ENCODE measurements at regions not wholly inside any gene's neighbourhood (a gene's known extent, or its start where the extent isn't known, plus 50 kb on each side); places are given as distances from the start of the nearest gene placed in this dataset.

- H3K27me3 ChIP-seq (ENCODE audit: control insufficient read depth, insufficient read depth, low read length) = no peaks in the 10 kb centered on the region
- DNase-seq (ENCODE audit: low read depth) = no peak
- TF ChIP-seq CTCF (IDR thresholded peaks at IDR 0.05; ENCODE audit: insufficient read depth, low read length, poor library complexity, severe bottlenecking) = no peak
- no peak overlapping the region for H3K4me3 ChIP-seq (ENCODE audit: low read depth, low read length)
- H3K36me3 ChIP-seq (ENCODE audit: control insufficient read depth, insufficient read depth, low read length) = no peaks in the 10 kb centered on the region
Observed at GRCh38 chr7:89773611-89774010, 380.7 kb upstream of the STEAP1 start.

GRCh38 chr7:89775459-89775858 lies 378.8 kb upstream of the STEAP1 start:
- no peak for DNase-seq (ENCODE audit: low read depth)
- no peaks in the 10 kb centered on the region for H3K27me3 ChIP-seq (ENCODE audit: control insufficient read depth, insufficient read depth, low read length)
- no peaks in the 10 kb centered on the region for H3K36me3 ChIP-seq (ENCODE audit: control insufficient read depth, insufficient read depth, low read length)
- H3K4me3 ChIP-seq (ENCODE audit: low read depth, low read length) = no peak overlapping the region
- TF ChIP-seq CTCF (IDR thresholded peaks at IDR 0.05; ENCODE audit: insufficient read depth, low read length, poor library complexity, severe bottlenecking) = no peak

GRCh38 chr7:89776980-89777379 lies 377.3 kb upstream of the STEAP1 start:
- no peak for TF ChIP-seq CTCF (IDR thresholded peaks at IDR 0.05; ENCODE audit: insufficient read depth, low read length, poor library complexity, severe bottlenecking)
- Histone ChIP-seq H3K27me3 (ENCODE audit: control insufficient read depth, insufficient read depth, low read length) (no peaks in the 10 kb centered on the region), H3K36me3 (ENCODE audit: control insufficient read depth, insufficient read depth, low read length) (no peaks in the 10 kb centered on the region), H3K4me3 (ENCODE audit: low read depth, low read length) (no peak overlapping the region)
- no peak for DNase-seq (ENCODE audit: low read depth)

GRCh38 chr7:89777499-89777898 lies 376.8 kb upstream of the STEAP1 start:
- Histone ChIP-seq H3K4me3 (ENCODE audit: low read depth, low read length) (no peak overlapping the region), H3K27me3 (ENCODE audit: control insufficient read depth, insufficient read depth, low read length) (no peaks in the 10 kb centered on the region), H3K36me3 (ENCODE audit: control insufficient read depth, insufficient read depth, low read length) (no peaks in the 10 kb centered on the region)
- no peak for DNase-seq (ENCODE audit: low read depth)
- no peak for TF ChIP-seq CTCF (IDR thresholded peaks at IDR 0.05; ENCODE audit: insufficient read depth, low read length, poor library complexity, severe bottlenecking)

- H3K36me3 ChIP-seq (ENCODE audit: control insufficient read depth, insufficient read depth, low read length) = no peaks in the 10 kb centered on the region
- no peak overlapping the region for H3K4me3 ChIP-seq (ENCODE audit: low read depth, low read length)
- TF ChIP-seq CTCF (IDR thresholded peaks at IDR 0.05; ENCODE audit: insufficient read depth, low read length, poor library complexity, severe bottlenecking) = no peak
- DNase-seq (ENCODE audit: low read depth) = peak; percentile 28
- no peaks in the 10 kb centered on the region for H3K27me3 ChIP-seq (ENCODE audit: control insufficient read depth, insufficient read depth, low read length)
Observed at GRCh38 chr7:89780291-89780690, 374.0 kb upstream of the STEAP1 start.

GRCh38 chr7:89796481-89796880 lies 357.8 kb upstream of the STEAP1 start:
- no peaks in the 10 kb centered on the region for H3K36me3 ChIP-seq (ENCODE audit: control insufficient read depth, insufficient read depth, low read length)
- H3K4me3 ChIP-seq (ENCODE audit: low read depth, low read length) = no peak overlapping the region
- no peaks in the 10 kb centered on the region for H3K27me3 ChIP-seq (ENCODE audit: control insufficient read depth, insufficient read depth, low read length)
- no peak for TF ChIP-seq CTCF (IDR thresholded peaks at IDR 0.05; ENCODE audit: insufficient read depth, low read length, poor library complexity, severe bottlenecking)
- no peak for DNase-seq (ENCODE audit: low read depth)

Measured in kidney epithelial cell (primary cell).